ENCODE measurements at regions not wholly inside any gene's neighbourhood (a gene's known extent, or its start where the extent isn't known, plus 50 kb on each side); places are given as distances from the start of the nearest gene placed in this dataset.

GRCh38 chr7:115137816-115138215 is 215.9 kb downstream of the MDFIC start:
- no peak for TF ChIP-seq CTCF (IDR thresholded peaks at IDR 0.05; ENCODE audit: low read depth, low read length)
- DNase-seq (ENCODE audit: low read depth in 2 of 2) = no peak
- H3K4me3 ChIP-seq (replicated peaks in 1 of 2; ENCODE audit: low read depth in 2 of 2, low read length in 2 of 2) = no peak overlapping the region

GRCh38 chr7:115136796-115137443 is 215.0 kb downstream of the MDFIC start:
- H3K4me3 ChIP-seq (replicated peaks in 1 of 2; ENCODE audit: low read depth in 2 of 2, low read length in 2 of 2) = no peak overlapping the region
- TF ChIP-seq CTCF (IDR thresholded peaks at IDR 0.05; ENCODE audit: low read depth, low read length) = no peak
- no peak for DNase-seq (ENCODE audit: low read depth in 2 of 2)

- no peak for TF ChIP-seq CTCF (IDR thresholded peaks at IDR 0.05; ENCODE audit: low read depth, low read length)
- H3K4me3 ChIP-seq (replicated peaks in 1 of 2; ENCODE audit: low read depth in 2 of 2, low read length in 2 of 2) = no peak overlapping the region
- DNase-seq (ENCODE audit: low read depth in 2 of 2) = peak in 1 of 2 donors; percentile 39
Observed at GRCh38 chr7:115135769-115136410, 214.0 kb downstream of the MDFIC start.

GRCh38 chr7:115135146-115135545 is 213.3 kb downstream of the MDFIC start:
- no peak for DNase-seq (ENCODE audit: low read depth in 2 of 2)
- TF ChIP-seq CTCF (IDR thresholded peaks at IDR 0.05; ENCODE audit: low read depth, low read length) = no peak
- H3K4me3 ChIP-seq (replicated peaks in 1 of 2; ENCODE audit: low read depth in 2 of 2, low read length in 2 of 2) = no peak overlapping the region

- TF ChIP-seq CTCF (IDR thresholded peaks at IDR 0.05; ENCODE audit: low read depth, low read length) = no peak
- no peak for DNase-seq (ENCODE audit: low read depth in 2 of 2)
- no peak overlapping the region for H3K4me3 ChIP-seq (replicated peaks in 1 of 2; ENCODE audit: low read depth in 2 of 2, low read length in 2 of 2)
Observed at GRCh38 chr7:115133248-115133647, 211.4 kb downstream of the MDFIC start.

GRCh38 chr7:115132096-115132495 is 210.2 kb downstream of the MDFIC start:
- peak in 1 of 2 donors; percentile 47 for DNase-seq (ENCODE audit: low read depth in 2 of 2)
- no peak for TF ChIP-seq CTCF (IDR thresholded peaks at IDR 0.05; ENCODE audit: low read depth, low read length)
- H3K4me3 ChIP-seq (replicated peaks in 1 of 2; ENCODE audit: low read depth in 2 of 2, low read length in 2 of 2) = no peak overlapping the region
